KG1 (cell line): ENCODE measurements at regions not wholly inside any gene's neighbourhood (a gene's known extent, or its start where the extent isn't known, plus 50 kb on each side); places are given as distances from the start of the nearest gene placed in this dataset.
"Not testable (repeated sequence)": the region's sequence is repeated elsewhere in the genome, so short reads cannot be mapped to it uniquely, and the experiment has no call there.

Source experiments
- DNase-seq: peaks from one replicate; lab custom pipeline; 2025; lab: John Stamatoyannopoulos, UW

GRCh38 chr10:53534428-53534827 lies 761.8 kb upstream of the MBL2 start:
- DNase-seq = no peak

DNA sequence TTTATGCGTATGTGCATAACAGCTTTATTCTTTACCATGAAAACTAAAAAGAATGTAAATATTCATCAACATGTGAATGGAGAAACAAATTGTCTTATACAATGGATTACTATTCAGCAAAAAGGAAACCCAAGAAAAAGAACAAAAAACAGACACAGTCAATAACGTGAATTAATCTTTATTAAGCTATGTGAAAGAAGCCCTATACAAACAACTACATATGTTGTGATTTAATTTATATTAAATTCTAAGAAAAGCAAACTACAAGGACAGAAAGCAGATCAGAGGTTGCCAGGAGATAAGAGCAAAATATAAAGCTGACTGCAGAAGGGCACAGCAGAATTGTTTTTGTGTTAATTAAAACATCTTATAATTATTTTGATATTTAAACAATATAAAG lies 756.4 kb upstream of the MBL2 start:
- DNase-seq = no peak

- no peak for DNase-seq
These were observed 748.5 kb upstream of the MBL2 start for GRCh38 chr10:53521046-53521445.

DNA sequence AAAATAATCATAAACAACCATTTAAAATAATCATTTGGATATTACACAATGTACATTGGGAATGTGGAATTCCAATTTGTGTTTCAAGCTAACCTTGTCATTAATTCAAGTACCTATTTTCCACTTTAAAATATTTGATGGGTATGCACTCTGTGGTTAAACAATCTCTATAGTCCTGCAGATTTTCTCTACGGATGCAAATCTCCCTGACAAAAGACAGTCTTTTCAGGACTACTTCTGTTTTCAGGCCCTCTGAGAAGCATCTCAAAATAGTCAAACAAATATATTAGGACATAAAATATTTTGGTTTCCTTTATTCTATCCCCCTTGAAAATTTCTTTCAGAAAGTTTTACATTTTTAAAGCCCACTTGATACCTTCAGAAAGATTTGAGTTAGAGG lies 735.6 kb upstream of the MBL2 start:
- no peak for DNase-seq

- not testable (repeated sequence) for DNase-seq
These were observed 731.9 kb upstream of the MBL2 start for GRCh38 chr10:53504492-53504891.

DNA sequence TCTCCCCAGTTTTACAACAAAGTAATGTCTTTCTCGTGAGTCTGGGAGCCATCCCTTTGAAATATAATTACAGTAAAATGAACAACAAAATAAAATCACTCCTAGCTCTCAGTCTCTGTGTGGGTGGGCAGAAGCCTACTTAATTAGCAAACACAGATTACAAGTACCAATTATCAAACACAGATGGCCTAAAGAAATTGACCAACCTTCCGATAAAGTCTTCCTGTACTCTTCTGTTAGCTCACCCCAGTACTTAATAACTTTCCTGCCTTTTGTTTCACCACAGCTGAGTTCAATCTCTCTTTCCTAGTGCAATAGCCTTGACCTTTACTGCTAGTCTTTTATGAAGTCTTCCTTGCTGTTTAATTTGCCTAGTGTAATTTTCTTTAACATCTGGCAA lies 719.2 kb upstream of the MBL2 start:
- no peak for DNase-seq

DNA sequence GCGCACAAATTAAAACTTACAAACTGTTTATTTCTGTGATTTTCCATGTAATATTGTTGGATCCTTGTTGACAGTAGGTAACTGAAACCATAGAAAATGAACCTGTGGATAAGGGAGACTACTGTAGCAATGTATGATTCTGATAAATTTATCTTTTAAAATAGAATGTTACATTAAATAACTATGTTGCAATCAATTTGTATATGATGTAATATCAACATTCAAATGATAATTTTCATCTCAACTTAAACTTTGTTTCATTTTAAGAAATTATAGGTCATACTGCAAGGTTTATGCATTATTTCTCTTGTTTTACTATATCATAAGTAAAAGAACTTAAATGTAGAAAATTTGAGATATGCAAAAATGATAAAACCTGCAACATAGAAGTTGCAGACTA lies 718.0 kb upstream of the MBL2 start:
- DNase-seq = no peak

GRCh38 chr10:53489335-53490182 lies 717.0 kb upstream of the MBL2 start:
- DNase-seq = no peak

DNA sequence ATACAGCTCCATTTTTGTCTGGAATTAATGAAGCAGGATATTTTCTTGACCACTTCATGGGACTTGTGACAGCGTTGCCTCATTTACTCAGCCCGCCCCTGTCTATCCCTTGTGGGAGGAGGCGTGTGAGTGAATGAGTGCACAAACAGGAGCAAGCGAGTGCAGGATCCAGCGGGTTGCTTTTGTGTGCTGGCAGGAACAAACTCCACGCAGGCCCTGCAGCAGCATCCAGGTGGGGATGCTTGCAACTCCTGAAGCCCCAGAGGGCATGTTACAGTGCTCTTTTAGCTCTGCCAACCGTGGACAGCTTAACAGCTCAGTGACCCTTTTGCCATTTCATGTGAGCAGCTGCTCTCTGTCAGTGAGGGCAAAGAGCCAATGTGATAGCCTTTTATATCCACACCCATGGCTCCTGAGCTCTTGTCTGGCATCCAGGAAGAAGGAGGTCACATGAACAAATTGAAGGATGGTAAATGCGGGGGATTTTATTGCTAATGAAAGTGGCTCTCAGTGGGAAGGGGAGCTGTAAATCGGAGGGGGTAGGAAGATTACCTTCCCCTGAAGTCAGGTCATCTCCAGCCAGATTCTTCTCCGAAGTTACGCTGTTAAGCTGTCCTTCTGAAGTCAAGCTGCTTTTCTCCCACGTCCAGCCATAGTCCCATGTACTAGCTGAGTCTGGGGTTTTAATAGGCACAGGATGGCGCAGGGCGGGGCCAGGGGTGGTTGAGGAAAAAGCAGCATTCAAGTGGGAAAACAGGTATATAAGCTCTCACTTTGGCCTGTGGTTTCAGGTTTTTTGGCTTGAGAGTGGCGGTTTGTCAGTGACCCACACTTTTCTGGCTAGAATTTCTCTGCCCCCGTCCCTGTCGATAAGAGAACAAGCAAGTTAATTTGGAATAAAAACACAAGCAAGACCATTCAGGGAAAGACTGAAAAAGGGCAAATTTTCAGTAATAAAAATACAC lies 714.7 kb upstream of the MBL2 start:
- DNase-seq = no peak

- not testable (repeated sequence) for DNase-seq
These were observed 712.8 kb upstream of the MBL2 start for GRCh38 chr10:53485422-53485821.

GRCh38 chr10:53479365-53479764 lies 706.8 kb upstream of the MBL2 start:
- no peak for DNase-seq

DNA sequence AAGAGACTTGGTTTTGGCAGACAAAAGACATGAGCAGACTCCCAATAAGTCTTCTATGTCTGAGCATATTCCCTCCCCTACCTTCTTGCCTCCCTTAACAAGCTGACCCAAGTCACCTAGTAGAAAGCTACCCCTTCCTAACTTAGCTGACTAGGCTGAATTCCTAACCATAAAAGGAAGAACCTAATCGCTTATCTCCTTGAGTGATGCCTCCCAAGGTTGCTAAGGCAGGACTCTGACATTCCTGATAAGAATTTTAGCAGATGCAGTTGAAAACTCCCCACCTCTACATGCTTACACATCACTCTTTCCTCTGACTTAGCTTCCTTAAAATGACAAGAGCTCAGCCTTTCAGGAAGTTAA lies 704.7 kb upstream of the MBL2 start:
- DNase-seq = no peak

DNA sequence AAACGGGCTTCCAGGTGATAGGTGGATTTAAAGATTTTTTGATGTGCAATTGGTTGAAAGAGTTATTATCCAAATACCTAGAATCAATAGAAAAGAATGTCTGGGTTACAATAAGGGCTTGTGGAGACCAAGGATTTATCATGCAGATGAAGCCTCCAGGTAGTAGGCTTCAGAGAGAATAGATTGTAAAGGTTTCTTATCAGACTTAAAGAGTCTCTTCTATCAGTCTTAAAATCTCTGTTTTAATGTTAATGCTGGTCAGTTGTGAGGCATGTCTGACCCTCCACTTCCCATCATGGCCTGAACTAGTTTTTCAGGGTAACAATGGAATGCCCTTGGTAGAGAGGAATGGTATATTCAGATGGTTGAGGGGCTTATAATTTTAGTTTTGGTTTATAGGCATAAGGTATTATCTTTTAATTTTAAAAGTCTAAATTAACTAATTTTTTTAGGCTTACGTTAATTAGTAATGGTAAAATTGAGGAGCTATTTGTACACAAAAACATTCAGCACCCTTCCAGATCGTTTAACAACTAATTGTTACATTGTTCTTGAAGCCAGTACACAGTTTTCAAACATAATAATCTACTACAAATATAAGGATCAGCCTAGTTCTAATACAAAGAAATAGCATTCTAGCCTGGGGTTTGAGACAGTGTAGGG lies 704.2 kb upstream of the MBL2 start:
- no peak for DNase-seq

DNA sequence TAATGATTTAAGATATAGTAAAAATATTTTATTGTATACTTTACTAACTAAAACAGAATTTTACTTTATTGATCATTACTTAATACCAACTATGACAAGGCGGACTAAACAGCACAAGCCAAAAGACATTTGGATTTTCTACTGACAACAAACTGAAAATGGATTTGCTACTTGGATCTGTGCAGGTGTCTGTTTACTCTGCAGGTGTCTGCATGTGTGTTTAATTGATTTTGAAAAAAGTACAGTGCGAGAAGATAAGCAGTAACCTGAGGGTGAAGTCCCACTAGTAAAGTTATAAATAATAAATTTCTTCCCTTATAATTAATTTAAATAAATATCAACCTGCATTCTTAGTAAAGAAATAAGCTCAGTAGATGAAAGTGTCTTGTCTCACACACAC lies 696.8 kb upstream of the MBL2 start:
- no peak for DNase-seq

- no peak for DNase-seq
These were observed 691.0 kb upstream of the MBL2 start for GRCh38 chr10:53463539-53463938.

- no peak for DNase-seq
These were observed 685.4 kb upstream of the MBL2 start for GRCh38 chr10:53458007-53458406.

DNA sequence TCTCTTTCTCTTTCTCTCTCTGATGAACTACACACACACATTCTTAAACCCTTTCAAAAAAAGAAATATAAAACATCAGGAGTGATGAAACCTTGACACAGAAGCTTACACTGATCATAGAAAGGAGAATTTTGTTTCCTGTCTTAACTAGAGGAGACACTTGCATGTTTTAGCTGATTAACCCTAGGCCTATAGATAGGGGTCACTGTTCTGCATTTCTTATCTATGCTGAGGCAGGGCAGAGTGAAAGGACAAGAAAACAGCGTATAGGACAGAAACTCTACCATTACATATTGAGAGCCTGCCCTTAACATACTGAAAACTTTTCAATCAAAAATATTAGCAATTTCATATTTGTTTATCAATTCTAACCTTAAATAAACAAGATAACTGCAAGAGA lies 680.6 kb upstream of the MBL2 start:
- no peak for DNase-seq

GRCh38 chr10:53447576-53447975 lies 675.0 kb upstream of the MBL2 start:
- DNase-seq = no peak

DNA sequence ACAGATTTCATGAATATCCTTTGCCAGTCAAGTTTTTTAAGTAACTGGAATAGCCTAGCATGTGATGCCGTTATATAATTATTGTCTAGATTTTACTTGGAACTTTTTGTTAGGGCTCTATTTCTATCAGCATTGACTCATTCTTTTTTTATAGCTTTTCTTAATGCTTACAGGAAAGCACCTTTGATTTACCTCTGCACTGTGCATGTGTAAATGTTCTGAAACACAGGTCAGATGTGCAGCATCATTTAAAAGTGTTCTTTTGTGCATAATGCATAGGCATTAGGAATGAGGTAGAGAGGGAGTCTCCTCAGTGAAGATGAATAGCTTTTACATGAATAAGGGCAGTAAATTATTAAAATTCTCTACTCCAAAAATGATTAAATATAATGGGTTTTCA lies 669.3 kb upstream of the MBL2 start:
- no peak for DNase-seq

- no peak for DNase-seq
These were observed 668.0 kb upstream of the MBL2 start for GRCh38 chr10:53440601-53441000.

DNA sequence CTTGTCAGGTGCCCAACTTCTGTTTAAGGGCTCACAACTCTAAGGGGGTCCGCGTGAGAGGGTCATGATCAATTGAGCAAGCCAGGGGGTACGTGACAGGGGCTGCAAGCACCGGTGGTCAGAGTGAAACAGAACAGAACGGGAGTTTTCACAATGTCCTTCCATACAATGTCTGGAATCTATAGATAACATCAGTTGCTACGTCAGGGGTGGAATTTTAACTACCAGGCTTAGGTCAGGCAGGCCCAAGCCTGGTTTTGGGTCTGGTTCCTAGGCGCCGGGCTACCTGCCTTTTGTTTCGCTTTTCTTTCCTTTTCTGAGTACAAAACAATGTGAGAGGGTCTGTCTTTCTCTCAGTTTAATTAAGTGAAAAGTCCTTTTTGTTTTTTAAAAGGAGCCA lies 666.5 kb upstream of the MBL2 start:
- not testable (repeated sequence) for DNase-seq

- DNase-seq = no peak
These were observed 661.8 kb upstream of the MBL2 start for GRCh38 chr10:53434413-53434812.

- DNase-seq = no peak
These were observed 659.5 kb upstream of the MBL2 start for GRCh38 chr10:53432035-53432434.
